ENCODE measurements at regions not wholly inside any gene's neighbourhood (a gene's known extent, or its start where the extent isn't known, plus 50 kb on each side); places are given as distances from the start of the nearest gene placed in this dataset.

DNA sequence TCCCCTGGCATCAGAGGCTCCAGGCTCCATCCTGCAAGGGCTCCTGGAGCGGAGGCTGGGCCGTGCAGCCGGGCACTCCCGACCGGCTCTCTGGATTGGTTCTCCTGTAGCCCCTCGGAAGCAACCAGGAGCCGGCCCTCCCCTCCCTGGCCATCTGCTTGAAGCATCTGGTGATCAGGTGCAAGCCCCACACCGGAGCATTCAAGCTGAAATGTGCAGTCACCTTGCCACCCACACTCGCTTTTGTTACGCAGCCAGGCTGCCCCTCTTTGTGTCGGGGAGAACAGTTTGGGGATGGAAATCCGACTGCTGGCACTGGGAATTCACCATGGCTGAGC lies 258.8 kb downstream of the ZNF536 start:
- no peaks in the 10 kb centered on the region for H3K27me3 Mint-ChIP-seq
- no peaks in the 10 kb centered on the region for H3K4me1 Mint-ChIP-seq
- H3K4me3 Mint-ChIP-seq: no peak overlapping the region
- CTCF ChIA-PET: no interaction called here
- DNase-seq: no peak
- no peaks in the 10 kb centered on the region for H3K36me3 Mint-ChIP-seq
- H3K9me3 Mint-ChIP-seq: no peaks in the 10 kb centered on the region
- no peak overlapping the region for H3K27ac Mint-ChIP-seq

DNA sequence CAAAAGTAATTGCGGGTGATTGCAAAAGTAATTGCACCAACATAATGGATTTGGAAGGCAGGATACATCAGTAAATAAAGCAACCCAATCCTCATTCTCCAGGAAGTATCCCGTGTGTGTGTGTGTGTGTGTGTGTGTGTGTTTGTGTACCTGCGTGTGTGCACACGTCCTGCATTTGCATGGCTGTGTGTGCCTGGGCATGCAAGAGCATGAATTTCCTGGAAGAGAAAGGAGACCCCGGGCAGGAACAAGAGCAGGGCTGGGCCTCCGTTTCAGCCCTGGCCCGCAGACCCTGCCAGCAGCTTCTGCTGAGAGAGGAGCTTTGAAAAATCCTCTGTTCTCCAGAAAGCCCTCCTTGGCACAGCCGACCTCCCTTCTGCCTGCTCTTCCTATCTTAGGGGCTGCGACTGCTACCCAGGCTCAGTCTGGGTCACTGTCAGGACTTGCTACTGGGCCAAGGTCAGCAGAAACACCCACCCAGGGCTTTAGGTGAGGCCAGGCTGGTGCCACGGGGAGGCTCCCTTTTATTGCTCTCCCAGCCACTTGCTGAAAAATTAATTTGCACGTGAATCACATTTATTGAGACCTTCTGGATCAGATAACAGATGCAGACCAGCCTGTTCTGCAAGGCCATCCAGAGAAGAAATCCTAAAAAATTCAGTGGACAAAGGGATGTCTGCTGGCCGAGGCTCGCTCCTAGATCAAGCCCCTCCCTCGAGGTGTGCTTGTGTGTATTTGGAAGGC lies 258.3 kb downstream of the ZNF536 start:
- no peaks in the 10 kb centered on the region for H3K27me3 Mint-ChIP-seq
- DNase-seq: no peak
- H3K36me3 Mint-ChIP-seq: no peaks in the 10 kb centered on the region
- H3K9me3 Mint-ChIP-seq: no peaks in the 10 kb centered on the region
- CTCF ChIA-PET: no interaction called here
- no peak overlapping the region for H3K4me3 Mint-ChIP-seq
- H3K4me1 Mint-ChIP-seq: no peaks in the 10 kb centered on the region
- H3K27ac Mint-ChIP-seq: no peak overlapping the region

GRCh38 chr19:30629086-30629485 lies 256.9 kb downstream of the ZNF536 start:
- CTCF ChIA-PET: no interaction called here
- no peaks in the 10 kb centered on the region for H3K27me3 Mint-ChIP-seq
- no peak overlapping the region for H3K27ac Mint-ChIP-seq
- H3K36me3 Mint-ChIP-seq: no peaks in the 10 kb centered on the region
- peaks cover 8% of the 10 kb centered on the region for H3K9me3 Mint-ChIP-seq
- no peak for DNase-seq
- no peak overlapping the region for H3K4me3 Mint-ChIP-seq
- H3K4me1 Mint-ChIP-seq: no peaks in the 10 kb centered on the region

DNA sequence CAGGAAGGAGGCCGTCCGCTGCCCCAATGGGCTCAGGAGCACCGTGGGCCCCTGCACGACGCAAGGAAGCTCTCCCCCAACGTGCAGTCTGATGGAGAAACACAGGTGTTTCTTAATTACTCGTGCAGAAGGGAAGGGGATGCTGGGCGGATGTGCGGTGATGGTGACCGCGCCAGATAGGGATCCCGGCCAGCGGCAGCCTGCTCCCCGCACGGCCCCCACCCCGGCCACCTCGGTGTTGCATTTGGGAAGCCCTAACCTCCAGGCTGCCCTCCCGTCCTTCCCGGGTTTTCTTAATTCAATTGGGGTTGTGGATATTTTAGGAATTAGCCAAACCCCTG lies 254.4 kb downstream of the ZNF536 start:
- Mint-ChIP-seq H3K27me3 (no peaks in the 10 kb centered on the region), H3K27ac (no peak overlapping the region), H3K9me3 (peaks cover 15% of the 10 kb centered on the region), H3K4me1 (no peaks in the 10 kb centered on the region), H3K4me3 (no peak overlapping the region), H3K36me3 (no peaks in the 10 kb centered on the region)
- no peak for DNase-seq
- CTCF ChIA-PET: no interaction called here

GRCh38 chr19:30625947-30626625 lies 253.9 kb downstream of the ZNF536 start:
- H3K27me3 Mint-ChIP-seq: no peaks in the 10 kb centered on the region
- H3K9me3 Mint-ChIP-seq: peaks cover 15% of the 10 kb centered on the region

GRCh38 chr19:30622276-30622675 lies 250.1 kb downstream of the ZNF536 start:
- no peaks in the 10 kb centered on the region for H3K4me1 Mint-ChIP-seq
- no peak for DNase-seq
- peaks cover 15% of the 10 kb centered on the region for H3K9me3 Mint-ChIP-seq
- H3K27me3 Mint-ChIP-seq: no peaks in the 10 kb centered on the region
- no peaks in the 10 kb centered on the region for H3K36me3 Mint-ChIP-seq
- CTCF ChIA-PET: no interaction called here
- H3K4me3 Mint-ChIP-seq: no peak overlapping the region
- no peak overlapping the region for H3K27ac Mint-ChIP-seq

More at GRCh38 chr19:30625947-30626625, 253.9 kb downstream of the ZNF536 start:
- no peaks in the 10 kb centered on the region for H3K4me1 Mint-ChIP-seq
- H3K27ac Mint-ChIP-seq: no peak overlapping the region
- CTCF ChIA-PET: no interaction called here
- no peak for DNase-seq
- H3K36me3 Mint-ChIP-seq: no peaks in the 10 kb centered on the region
- no peak overlapping the region for H3K4me3 Mint-ChIP-seq

- H3K27ac Mint-ChIP-seq: no peak overlapping the region
- H3K4me3 Mint-ChIP-seq: no peak overlapping the region
- no peaks in the 10 kb centered on the region for H3K27me3 Mint-ChIP-seq
- peaks cover 15% of the 10 kb centered on the region for H3K9me3 Mint-ChIP-seq
- H3K36me3 Mint-ChIP-seq: no peaks in the 10 kb centered on the region
- CTCF ChIA-PET: no interaction called here
- H3K4me1 Mint-ChIP-seq: no peaks in the 10 kb centered on the region
- DNase-seq: no peak
These were observed 249.2 kb downstream of the ZNF536 start for GRCh38 chr19:30621326-30621920.

- H3K27ac Mint-ChIP-seq: no peak overlapping the region
- DNase-seq: no peak
- H3K4me3 Mint-ChIP-seq: no peak overlapping the region
- H3K36me3 Mint-ChIP-seq: no peaks in the 10 kb centered on the region
- H3K4me1 Mint-ChIP-seq: no peaks in the 10 kb centered on the region
- H3K9me3 Mint-ChIP-seq: peaks cover 15% of the 10 kb centered on the region
- CTCF ChIA-PET: no interaction called here
- no peaks in the 10 kb centered on the region for H3K27me3 Mint-ChIP-seq
These were observed 248.2 kb downstream of the ZNF536 start for GRCh38 chr19:30620354-30620753.

GRCh38 chr19:30609656-30610270 lies 237.6 kb downstream of the ZNF536 start:
- Mint-ChIP-seq H3K36me3 (no peaks in the 10 kb centered on the region), H3K27me3 (no peaks in the 10 kb centered on the region), H3K4me1 (no peaks in the 10 kb centered on the region), H3K9me3 (no peaks in the 10 kb centered on the region), H3K27ac (no peak overlapping the region), H3K4me3 (no peak overlapping the region)
- CTCF ChIA-PET: no interaction called here
- DNase-seq: no peak

GRCh38 chr19:30608471-30608870 lies 236.3 kb downstream of the ZNF536 start:
- H3K9me3 Mint-ChIP-seq: no peaks in the 10 kb centered on the region
- H3K27me3 Mint-ChIP-seq: no peaks in the 10 kb centered on the region
- CTCF ChIA-PET: no interaction called here
- no peaks in the 10 kb centered on the region for H3K4me1 Mint-ChIP-seq
- DNase-seq: no peak
- H3K27ac Mint-ChIP-seq: no peak overlapping the region
- no peak overlapping the region for H3K4me3 Mint-ChIP-seq
- H3K36me3 Mint-ChIP-seq: no peaks in the 10 kb centered on the region
